GM12872 (cell line): ENCODE measurements at regions not wholly inside any gene's neighbourhood (a gene's known extent, or its start where the extent isn't known, plus 50 kb on each side); places are given as distances from the start of the nearest gene placed in this dataset.

Experiments used
- TF ChIP-seq, protein P1 (sequence below): IDR thresholded peaks from 3 replicates; pipeline ENCODE4 v1.5.1; 2011; ENCODE audit warnings: low read depth, mild to moderate bottlenecking, low read length, moderate library complexity; ENCODE audit not compliant: insufficient read depth

GRCh38 chr5:161093100-161093499 lies 241.1 kb upstream of the ATP10B start:
- TF ChIP-seq, protein P1, sequence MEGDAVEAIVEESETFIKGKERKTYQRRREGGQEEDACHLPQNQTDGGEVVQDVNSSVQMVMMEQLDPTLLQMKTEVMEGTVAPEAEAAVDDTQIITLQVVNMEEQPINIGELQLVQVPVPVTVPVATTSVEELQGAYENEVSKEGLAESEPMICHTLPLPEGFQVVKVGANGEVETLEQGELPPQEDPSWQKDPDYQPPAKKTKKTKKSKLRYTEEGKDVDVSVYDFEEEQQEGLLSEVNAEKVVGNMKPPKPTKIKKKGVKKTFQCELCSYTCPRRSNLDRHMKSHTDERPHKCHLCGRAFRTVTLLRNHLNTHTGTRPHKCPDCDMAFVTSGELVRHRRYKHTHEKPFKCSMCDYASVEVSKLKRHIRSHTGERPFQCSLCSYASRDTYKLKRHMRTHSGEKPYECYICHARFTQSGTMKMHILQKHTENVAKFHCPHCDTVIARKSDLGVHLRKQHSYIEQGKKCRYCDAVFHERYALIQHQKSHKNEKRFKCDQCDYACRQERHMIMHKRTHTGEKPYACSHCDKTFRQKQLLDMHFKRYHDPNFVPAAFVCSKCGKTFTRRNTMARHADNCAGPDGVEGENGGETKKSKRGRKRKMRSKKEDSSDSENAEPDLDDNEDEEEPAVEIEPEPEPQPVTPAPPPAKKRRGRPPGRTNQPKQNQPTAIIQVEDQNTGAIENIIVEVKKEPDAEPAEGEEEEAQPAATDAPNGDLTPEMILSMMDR = no peak

- TF ChIP-seq, protein P1 = no peak
These were observed 237.6 kb upstream of the ATP10B start for GRCh38 chr5:161089569-161089968.

DNA sequence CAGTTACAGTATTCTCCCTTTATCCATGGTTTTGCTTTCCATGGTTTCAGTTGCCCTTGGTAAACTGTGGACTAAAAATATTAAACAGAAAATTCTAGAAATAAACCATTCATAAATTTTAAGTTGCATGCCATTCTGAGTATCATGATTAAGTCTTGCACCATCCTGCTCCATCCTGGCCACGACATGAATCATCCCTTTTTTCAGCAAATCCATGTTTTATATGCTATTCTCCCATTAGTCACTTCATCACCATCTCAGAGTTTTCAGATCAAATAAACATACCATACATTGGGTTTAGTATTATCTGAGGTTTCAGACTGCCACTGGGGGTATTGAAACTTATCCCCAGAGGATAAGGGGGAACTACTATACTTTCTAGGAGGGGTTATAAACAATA lies 234.4 kb upstream of the ATP10B start:
- TF ChIP-seq, protein P1 = no peak

- TF ChIP-seq, protein P1 = no peak
These were observed 233.0 kb upstream of the ATP10B start for GRCh38 chr5:161085056-161085455.

GRCh38 chr5:161084115-161084514 lies 232.1 kb upstream of the ATP10B start:
- TF ChIP-seq, protein P1 = no peak

DNA sequence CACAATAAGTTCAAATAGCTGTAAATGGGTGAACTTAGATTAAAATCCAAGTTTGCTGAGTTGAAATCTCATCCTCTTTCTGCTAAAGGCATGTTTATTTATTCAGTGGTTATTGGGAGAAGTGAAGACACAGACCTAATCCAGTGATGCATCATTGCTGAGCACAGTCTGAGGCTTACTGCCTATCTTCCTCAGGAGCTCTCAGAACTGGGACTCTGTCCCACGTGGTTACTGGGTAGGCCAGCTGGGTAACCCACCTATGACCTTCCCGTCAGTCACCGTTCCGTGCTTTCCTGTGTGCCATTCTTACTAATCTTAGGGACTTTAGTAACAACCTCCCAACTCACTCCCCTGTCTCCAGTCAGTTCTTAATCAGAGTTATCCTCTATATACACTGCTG lies 226.8 kb upstream of the ATP10B start:
- TF ChIP-seq, protein P1 = no peak

DNA sequence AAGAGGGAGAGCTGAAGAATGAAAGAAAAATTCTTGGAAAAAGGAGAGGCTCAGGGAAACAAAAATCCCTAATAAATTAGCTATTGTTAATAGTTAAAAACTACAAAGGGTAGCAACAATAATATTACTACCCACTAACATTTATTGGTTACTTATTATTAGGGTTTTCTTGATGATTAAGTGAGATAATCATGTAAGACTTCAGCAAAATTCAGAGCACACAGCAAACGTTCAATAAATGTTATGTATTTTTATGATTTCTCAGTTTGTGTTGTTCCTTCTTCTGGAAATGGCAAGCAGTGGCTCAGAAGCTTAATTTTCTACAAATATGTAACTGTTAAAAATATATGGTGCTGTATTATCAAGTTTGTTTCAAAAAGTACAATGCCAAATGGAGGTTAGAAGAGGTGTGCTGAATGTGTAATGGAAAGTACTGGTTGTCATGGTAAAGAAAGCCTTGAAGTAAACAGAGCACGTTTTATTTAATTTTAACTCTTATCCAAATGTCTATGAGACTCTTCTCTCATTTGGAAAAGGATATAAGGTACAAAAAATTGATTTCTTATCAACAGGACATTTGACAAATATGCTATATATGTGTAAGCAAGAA lies 226.0 kb upstream of the ATP10B start:
- TF ChIP-seq, protein P1 = no peak
